Adrenal gland (tissue), 5 donors: ENCODE measurements at regions not wholly inside any gene's neighbourhood (a gene's known extent, or its start where the extent isn't known, plus 50 kb on each side); places are given as distances from the start of the nearest gene placed in this dataset.

Experiments
- POLR2A ChIP-seq, 2 donors: fragments of 450-650 bp; IDR thresholded peaks; one replicate each; pipeline ENCODE4 v1.6.1; 2017; ENCODE audit warnings: antibody characterized with exemption in 2 of 2, mild to moderate bottlenecking in 2 of 2, moderate library complexity in 1 of 2
- TF ChIP-seq, protein P1 (sequence below), 6 experiments: fragments of 450-650 bp in 4 of 6; fragments of 200-600 bp in 2 of 6; sonication (generic) in 1 of 6; IDR thresholded peaks; 1 replicate in 5 of 6; 2 replicates in 1 of 6; pipeline versions ENCODE4 v1.5.1 to v1.8.0; 2016 to 2021; ENCODE audit warnings: antibody characterized with exemption in 6 of 6, mild to moderate bottlenecking in 2 of 6, moderate library complexity in 1 of 6
- donor health status: DM: no; HTN: no; CAD: no.

GRCh38 chr3:5733995-5734394 lies 546.5 kb downstream of the EDEM1 start:
- TF ChIP-seq, protein P1, sequence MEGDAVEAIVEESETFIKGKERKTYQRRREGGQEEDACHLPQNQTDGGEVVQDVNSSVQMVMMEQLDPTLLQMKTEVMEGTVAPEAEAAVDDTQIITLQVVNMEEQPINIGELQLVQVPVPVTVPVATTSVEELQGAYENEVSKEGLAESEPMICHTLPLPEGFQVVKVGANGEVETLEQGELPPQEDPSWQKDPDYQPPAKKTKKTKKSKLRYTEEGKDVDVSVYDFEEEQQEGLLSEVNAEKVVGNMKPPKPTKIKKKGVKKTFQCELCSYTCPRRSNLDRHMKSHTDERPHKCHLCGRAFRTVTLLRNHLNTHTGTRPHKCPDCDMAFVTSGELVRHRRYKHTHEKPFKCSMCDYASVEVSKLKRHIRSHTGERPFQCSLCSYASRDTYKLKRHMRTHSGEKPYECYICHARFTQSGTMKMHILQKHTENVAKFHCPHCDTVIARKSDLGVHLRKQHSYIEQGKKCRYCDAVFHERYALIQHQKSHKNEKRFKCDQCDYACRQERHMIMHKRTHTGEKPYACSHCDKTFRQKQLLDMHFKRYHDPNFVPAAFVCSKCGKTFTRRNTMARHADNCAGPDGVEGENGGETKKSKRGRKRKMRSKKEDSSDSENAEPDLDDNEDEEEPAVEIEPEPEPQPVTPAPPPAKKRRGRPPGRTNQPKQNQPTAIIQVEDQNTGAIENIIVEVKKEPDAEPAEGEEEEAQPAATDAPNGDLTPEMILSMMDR (IDR thresholded peaks at IDR 0.05), result no peak
- no peak for TF ChIP-seq POLR2A (IDR thresholded peaks at IDR 0.05)
